GM06990 (cell line): ENCODE measurements at regions not wholly inside any gene's neighbourhood (a gene's known extent, or its start where the extent isn't known, plus 50 kb on each side); places are given as distances from the start of the nearest gene placed in this dataset.

Source experiments
- DNase-seq: peaks from one replicate; pipeline ENCODE4 v3.0.0-alpha.2; 2011; ENCODE audit not compliant: insufficient read length; ENCODE audit errors: extremely low read depth
- H3K27me3 ChIP-seq: replicated peaks from 2 replicates; pipeline ENCODE4 v1.6.0; 2011; ENCODE audit warnings: low read length; ENCODE audit not compliant: control insufficient read depth, insufficient read depth
- H3K36me3 ChIP-seq: 2 replicates; pipeline ENCODE4 v1.5.1; 2011; ENCODE audit warnings: low read length; ENCODE audit not compliant: control insufficient read depth, insufficient read depth
- H3K4me3 ChIP-seq: replicated peaks from 2 replicates; pipeline ENCODE4 v1.5.1; 2011; ENCODE audit warnings: low read depth, mild to moderate bottlenecking, control low read depth, low read length
- TF ChIP-seq, protein P1 (sequence below): IDR thresholded peaks from 2 replicates; pipeline ENCODE4 v1.5.1; 2011; ENCODE audit warnings: low read length, control low read depth, mild to moderate bottlenecking, inconsistent platforms; ENCODE audit not compliant: insufficient read depth, poor library complexity, severe bottlenecking

DNA sequence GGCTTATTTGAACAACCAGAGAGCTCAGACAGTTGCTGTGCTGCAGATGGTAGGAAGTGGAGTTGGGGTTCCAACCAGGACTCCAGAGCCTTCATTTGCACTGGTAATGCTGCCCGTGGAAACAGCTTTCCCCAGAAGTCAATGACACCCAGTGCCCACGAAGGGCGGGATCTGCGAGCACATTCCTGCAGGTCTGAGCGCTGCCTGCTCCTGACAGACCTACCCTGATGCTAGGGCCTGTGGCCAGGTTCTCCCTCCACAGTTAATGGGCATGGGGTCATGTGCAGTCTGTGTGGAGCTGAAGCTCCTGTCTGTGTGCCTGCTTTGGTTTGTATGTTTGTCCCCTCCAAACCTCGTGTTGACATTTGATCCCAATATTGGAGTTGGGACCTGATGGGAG is 299.0 kb upstream of the HS6ST1 start:
- H3K36me3 ChIP-seq = no peaks in the 10 kb centered on the region
- DNase-seq = no peak
- H3K4me3 ChIP-seq = no peak overlapping the region
- H3K27me3 ChIP-seq = no peaks in the 10 kb centered on the region
- TF ChIP-seq, protein P1, sequence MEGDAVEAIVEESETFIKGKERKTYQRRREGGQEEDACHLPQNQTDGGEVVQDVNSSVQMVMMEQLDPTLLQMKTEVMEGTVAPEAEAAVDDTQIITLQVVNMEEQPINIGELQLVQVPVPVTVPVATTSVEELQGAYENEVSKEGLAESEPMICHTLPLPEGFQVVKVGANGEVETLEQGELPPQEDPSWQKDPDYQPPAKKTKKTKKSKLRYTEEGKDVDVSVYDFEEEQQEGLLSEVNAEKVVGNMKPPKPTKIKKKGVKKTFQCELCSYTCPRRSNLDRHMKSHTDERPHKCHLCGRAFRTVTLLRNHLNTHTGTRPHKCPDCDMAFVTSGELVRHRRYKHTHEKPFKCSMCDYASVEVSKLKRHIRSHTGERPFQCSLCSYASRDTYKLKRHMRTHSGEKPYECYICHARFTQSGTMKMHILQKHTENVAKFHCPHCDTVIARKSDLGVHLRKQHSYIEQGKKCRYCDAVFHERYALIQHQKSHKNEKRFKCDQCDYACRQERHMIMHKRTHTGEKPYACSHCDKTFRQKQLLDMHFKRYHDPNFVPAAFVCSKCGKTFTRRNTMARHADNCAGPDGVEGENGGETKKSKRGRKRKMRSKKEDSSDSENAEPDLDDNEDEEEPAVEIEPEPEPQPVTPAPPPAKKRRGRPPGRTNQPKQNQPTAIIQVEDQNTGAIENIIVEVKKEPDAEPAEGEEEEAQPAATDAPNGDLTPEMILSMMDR = no peak

DNA sequence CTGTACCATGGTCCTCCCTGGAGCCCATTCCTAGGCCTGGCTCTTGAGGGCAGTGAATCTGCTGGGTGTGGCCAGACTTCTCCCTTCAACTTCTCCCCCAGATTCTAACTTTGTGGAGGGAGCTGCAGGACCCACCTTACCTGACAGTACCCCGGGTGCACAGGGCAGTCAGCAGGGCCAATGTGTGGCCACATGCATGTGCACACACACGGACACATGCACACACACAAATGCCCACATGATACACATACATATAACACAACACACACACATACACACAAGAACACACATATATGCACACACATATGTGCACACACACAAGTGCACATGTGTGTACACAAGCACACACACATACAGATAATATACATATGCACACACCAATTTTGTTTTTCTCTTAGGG is 300.0 kb upstream of the HS6ST1 start:
- no peak for DNase-seq
- Histone ChIP-seq H3K27me3 (no peaks in the 10 kb centered on the region), H3K4me3 (no peak overlapping the region), H3K36me3 (no peaks in the 10 kb centered on the region)
- TF ChIP-seq, protein P1 = no peak

DNA sequence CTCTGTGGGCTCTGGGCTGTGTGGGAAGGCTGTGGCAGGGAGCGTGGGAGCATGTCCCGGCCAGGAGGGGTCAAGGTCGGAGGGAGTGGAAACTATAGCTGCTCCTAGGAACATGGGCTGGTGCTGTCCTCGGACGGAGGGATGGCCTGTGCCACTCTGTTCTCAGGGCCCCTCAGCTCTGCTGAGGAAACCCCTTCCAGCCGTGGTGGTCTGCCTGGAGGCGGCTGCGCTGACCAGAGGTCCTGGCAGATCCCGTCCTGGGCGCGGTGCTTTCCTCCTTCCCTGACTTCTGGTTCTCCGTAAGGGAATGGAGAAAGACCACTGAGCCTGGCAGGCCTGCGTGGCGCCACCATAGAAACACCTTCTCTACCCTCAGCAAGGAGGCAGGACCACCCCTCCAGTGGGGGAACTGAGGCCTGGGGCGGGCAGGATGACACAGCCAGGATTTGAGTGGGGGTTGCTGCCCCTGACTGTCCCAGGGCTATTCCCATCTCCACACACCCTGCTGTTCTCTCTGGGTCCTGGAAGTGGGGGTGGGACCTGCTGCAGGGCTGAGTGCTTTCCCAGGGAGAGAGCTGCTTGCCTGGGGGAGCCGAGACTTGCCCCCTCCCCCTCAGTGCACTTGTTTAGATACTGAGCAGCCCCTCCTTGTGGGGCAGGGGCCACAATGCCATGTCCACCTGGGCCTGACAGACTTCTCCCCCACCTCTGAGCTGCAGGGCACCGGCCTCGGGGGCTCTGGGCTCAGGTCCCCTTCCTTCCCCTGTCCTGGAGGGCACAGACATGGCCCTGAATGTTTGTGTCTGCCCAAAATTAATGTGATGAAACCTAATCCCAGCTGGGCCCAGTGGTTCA is 301.0 kb upstream of the HS6ST1 start:
- Histone ChIP-seq H3K27me3 (no peaks in the 10 kb centered on the region), H3K36me3 (no peaks in the 10 kb centered on the region), H3K4me3 (no peak overlapping the region)
- DNase-seq = no peak
- TF ChIP-seq, protein P1 = no peak

DNA sequence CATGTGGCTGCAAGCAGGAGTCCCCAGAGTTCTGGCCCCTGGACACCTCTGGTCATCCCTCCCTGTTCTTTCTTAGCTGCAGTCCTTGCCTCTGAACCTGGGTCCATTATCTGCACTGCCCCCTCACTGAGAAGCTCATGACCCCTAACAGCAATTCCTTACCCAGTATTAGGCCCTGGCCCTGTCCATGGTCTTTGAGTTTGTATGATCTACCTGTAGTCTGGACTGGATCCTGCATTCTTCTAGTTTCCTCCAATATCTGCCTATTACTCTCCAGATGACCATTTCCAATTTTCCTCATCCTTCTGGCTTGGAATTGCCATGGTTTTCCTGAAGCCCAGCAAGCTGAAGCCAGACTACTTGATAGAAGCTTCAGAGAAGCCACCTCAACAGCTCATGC is 302.4 kb upstream of the HS6ST1 start:
- no peak overlapping the region for H3K4me3 ChIP-seq
- H3K27me3 ChIP-seq = no peaks in the 10 kb centered on the region
- no peaks in the 10 kb centered on the region for H3K36me3 ChIP-seq
- TF ChIP-seq, protein P1 = no peak
- no peak for DNase-seq

DNA sequence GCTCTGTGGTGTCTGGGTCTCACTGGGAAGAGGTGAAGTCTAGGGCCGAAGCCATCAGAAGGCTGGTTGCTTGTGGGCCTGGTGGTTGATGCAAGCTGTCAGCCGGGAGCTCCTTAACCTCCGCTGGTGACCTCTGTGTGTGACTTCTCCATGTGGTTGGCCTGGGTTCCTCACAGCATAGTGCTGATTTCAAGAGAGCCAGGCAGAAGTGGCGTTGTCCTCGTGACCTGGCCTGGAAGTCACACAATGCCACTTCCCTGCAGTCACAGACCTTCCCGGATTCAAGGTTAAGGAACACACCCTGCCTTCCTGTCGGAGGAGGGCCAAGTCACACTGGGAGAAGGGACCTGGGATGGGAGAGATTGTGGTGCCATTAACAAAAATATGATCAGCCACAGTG is 303.7 kb upstream of the HS6ST1 start:
- DNase-seq = no peak
- no peaks in the 10 kb centered on the region for H3K27me3 ChIP-seq
- H3K36me3 ChIP-seq = no peaks in the 10 kb centered on the region
- no peak overlapping the region for H3K4me3 ChIP-seq
- TF ChIP-seq, protein P1 = no peak

DNA sequence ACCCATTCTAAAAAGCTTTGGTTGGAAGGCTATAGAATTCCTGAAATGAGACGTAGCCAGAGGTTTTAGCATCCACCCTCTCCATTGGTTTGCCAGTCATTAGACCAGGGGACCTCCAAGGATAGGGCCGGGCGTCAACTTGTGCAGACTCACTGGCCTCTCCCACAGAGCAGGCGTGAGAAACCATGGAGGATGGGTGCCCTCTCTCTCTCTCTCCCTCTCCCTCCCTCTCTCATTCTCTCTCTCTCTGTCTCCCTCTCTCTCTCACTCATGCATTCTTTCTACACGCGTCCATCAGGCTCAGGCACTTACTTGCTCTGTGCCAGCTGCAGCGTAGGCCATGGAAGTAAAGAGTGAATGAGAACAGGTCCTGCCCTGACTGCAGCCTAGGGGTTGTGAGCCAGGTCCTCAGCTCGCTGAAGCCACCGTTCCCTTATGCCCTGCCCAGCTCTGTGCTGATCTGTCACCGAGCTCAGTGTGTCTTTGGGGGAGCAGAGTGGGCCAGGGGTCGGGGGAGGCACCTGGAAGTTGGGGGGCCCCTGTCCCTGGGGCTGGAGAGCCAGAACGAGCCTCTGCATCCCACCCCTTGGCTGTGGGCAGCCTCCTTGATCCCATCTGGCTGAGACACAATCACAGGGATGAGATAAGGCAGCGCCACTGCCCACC is 304.4 kb upstream of the HS6ST1 start:
- TF ChIP-seq, protein P1 = no peak
- H3K36me3 ChIP-seq = no peaks in the 10 kb centered on the region
- DNase-seq = no peak
- no peak overlapping the region for H3K4me3 ChIP-seq
- no peaks in the 10 kb centered on the region for H3K27me3 ChIP-seq
